ENCODE measurements at regions not wholly inside any gene's neighbourhood (a gene's known extent, or its start where the extent isn't known, plus 50 kb on each side); places are given as distances from the start of the nearest gene placed in this dataset.
"Not testable (repeated sequence)": the region's sequence is repeated elsewhere in the genome, so short reads cannot be mapped to it uniquely, and the experiment has no call there.

- Histone ChIP-seq H3K79me2 (ENCODE audit: control insufficient read depth, insufficient read depth, low read length) (no peaks in the 10 kb centered on the region), H3K9ac (ENCODE audit: insufficient read depth, low read length) (no peak overlapping the region), H3K9me3 (ENCODE audit: control insufficient read depth, insufficient read depth, low read depth, low read length) (no peaks in the 10 kb centered on the region), H3K4me1 (ENCODE audit: control insufficient read depth, extremely low read depth, insufficient read depth, low read length) (no peaks in the 10 kb centered on the region), H3K4me2 (ENCODE audit: extremely low read depth, insufficient read depth, low read length) (no peak overlapping the region), H3K4me3 (replicated peaks in 1 of 4; ENCODE audit: control extremely low read depth in 1 of 4, insufficient read depth in 1 of 4, low read depth in 3 of 4, low read length in 4 of 4) (no peak overlapping the region), H3K36me3 (ENCODE audit: control insufficient read depth, insufficient read depth, low read length) (no peaks in the 10 kb centered on the region), H3K27ac (ENCODE audit: insufficient read depth, low read length) (no peak overlapping the region), H3K27me3 (ENCODE audit: control insufficient read depth, insufficient read depth, low read length) (no peaks in the 10 kb centered on the region), H2AFZ (ENCODE audit: low read length) (no peak overlapping the region), H4K20me1 (ENCODE audit: control insufficient read depth, extremely low read depth, insufficient read depth, low read length) (no peaks in the 10 kb centered on the region)
- TF ChIP-seq CTCF (conservative IDR thresholded peaks at IDR 0.05 in 1 of 2, IDR thresholded peaks at IDR 0.05 in 1 of 2; ENCODE audit: low read depth in 1 of 2, low read length in 2 of 2): no peak
- TF ChIP-seq EZH2 (IDR thresholded peaks at IDR 0.05; ENCODE audit: low read length, missing control alignments): no peak
- no peak for DNase-seq (ENCODE audit: low read depth in 2 of 2)
Measured at GRCh38 chr2:114128725-114129124, 238.8 kb downstream of the ACTR3 start.

GRCh38 chr2:114132050-114132449 is 242.2 kb downstream of the ACTR3 start:
- H3K4me3 ChIP-seq (replicated peaks in 1 of 4; ENCODE audit: control extremely low read depth in 1 of 4, insufficient read depth in 1 of 4, low read depth in 3 of 4, low read length in 4 of 4); H3K9me3 ChIP-seq (ENCODE audit: control insufficient read depth, insufficient read depth, low read depth, low read length); H3K79me2 ChIP-seq (ENCODE audit: control insufficient read depth, insufficient read depth, low read length); H3K4me1 ChIP-seq (ENCODE audit: control insufficient read depth, extremely low read depth, insufficient read depth, low read length); DNase-seq (ENCODE audit: low read depth in 2 of 2); H3K9ac ChIP-seq (ENCODE audit: insufficient read depth, low read length); H3K36me3 ChIP-seq (ENCODE audit: control insufficient read depth, insufficient read depth, low read length); H3K27me3 ChIP-seq (ENCODE audit: control insufficient read depth, insufficient read depth, low read length); H3K4me2 ChIP-seq (ENCODE audit: extremely low read depth, insufficient read depth, low read length); H4K20me1 ChIP-seq (ENCODE audit: control insufficient read depth, extremely low read depth, insufficient read depth, low read length); H2AFZ ChIP-seq (ENCODE audit: low read length); H3K27ac ChIP-seq (ENCODE audit: insufficient read depth, low read length): not testable (repeated sequence)

- no peak for DNase-seq (ENCODE audit: low read depth in 2 of 2)
- H4K20me1 ChIP-seq (ENCODE audit: control insufficient read depth, extremely low read depth, insufficient read depth, low read length): no peaks in the 10 kb centered on the region
- TF ChIP-seq EZH2 (IDR thresholded peaks at IDR 0.05; ENCODE audit: low read length, missing control alignments): no peak
- H3K27ac ChIP-seq (ENCODE audit: insufficient read depth, low read length): no peak overlapping the region
- no peak overlapping the region for H3K4me2 ChIP-seq (ENCODE audit: extremely low read depth, insufficient read depth, low read length)
- no peaks in the 10 kb centered on the region for H3K79me2 ChIP-seq (ENCODE audit: control insufficient read depth, insufficient read depth, low read length)
- no peaks in the 10 kb centered on the region for H3K36me3 ChIP-seq (ENCODE audit: control insufficient read depth, insufficient read depth, low read length)
- H3K9me3 ChIP-seq (ENCODE audit: control insufficient read depth, insufficient read depth, low read depth, low read length): no peaks in the 10 kb centered on the region
- no peak overlapping the region for H3K9ac ChIP-seq (ENCODE audit: insufficient read depth, low read length)
- H2AFZ ChIP-seq (ENCODE audit: low read length): no peak overlapping the region
- no peaks in the 10 kb centered on the region for H3K27me3 ChIP-seq (ENCODE audit: control insufficient read depth, insufficient read depth, low read length)
- H3K4me3 ChIP-seq (replicated peaks in 1 of 4; ENCODE audit: control extremely low read depth in 1 of 4, insufficient read depth in 1 of 4, low read depth in 3 of 4, low read length in 4 of 4): no peak overlapping the region
- no peaks in the 10 kb centered on the region for H3K4me1 ChIP-seq (ENCODE audit: control insufficient read depth, extremely low read depth, insufficient read depth, low read length)
Measured at GRCh38 chr2:114134146-114134545, 244.3 kb downstream of the ACTR3 start.

- no peaks in the 10 kb centered on the region for H3K27me3 ChIP-seq (ENCODE audit: control insufficient read depth, insufficient read depth, low read length)
- no peaks in the 10 kb centered on the region for H3K79me2 ChIP-seq (ENCODE audit: control insufficient read depth, insufficient read depth, low read length)
- H4K20me1 ChIP-seq (ENCODE audit: control insufficient read depth, extremely low read depth, insufficient read depth, low read length): no peaks in the 10 kb centered on the region
- TF ChIP-seq EZH2 (IDR thresholded peaks at IDR 0.05; ENCODE audit: low read length, missing control alignments): no peak
- TF ChIP-seq CTCF (conservative IDR thresholded peaks at IDR 0.05 in 1 of 2, IDR thresholded peaks at IDR 0.05 in 1 of 2; ENCODE audit: low read depth in 1 of 2, low read length in 2 of 2): no peak
- no peak overlapping the region for H3K4me3 ChIP-seq (replicated peaks in 1 of 4; ENCODE audit: control extremely low read depth in 1 of 4, insufficient read depth in 1 of 4, low read depth in 3 of 4, low read length in 4 of 4)
- no peak overlapping the region for H3K4me2 ChIP-seq (ENCODE audit: extremely low read depth, insufficient read depth, low read length)
- no peak overlapping the region for H3K9ac ChIP-seq (ENCODE audit: insufficient read depth, low read length)
- H3K9me3 ChIP-seq (ENCODE audit: control insufficient read depth, insufficient read depth, low read depth, low read length): no peaks in the 10 kb centered on the region
- no peak overlapping the region for H2AFZ ChIP-seq (ENCODE audit: low read length)
- no peak for DNase-seq (ENCODE audit: low read depth in 2 of 2)
- H3K4me1 ChIP-seq (ENCODE audit: control insufficient read depth, extremely low read depth, insufficient read depth, low read length): no peaks in the 10 kb centered on the region
- H3K27ac ChIP-seq (ENCODE audit: insufficient read depth, low read length): no peak overlapping the region
- no peaks in the 10 kb centered on the region for H3K36me3 ChIP-seq (ENCODE audit: control insufficient read depth, insufficient read depth, low read length)
Measured at GRCh38 chr2:114139542-114139941, 249.7 kb downstream of the ACTR3 start.

Measured in fibroblast of lung (primary cell).